HEK293T (cell line): ENCODE measurements at regions not wholly inside any gene's neighbourhood (a gene's known extent, or its start where the extent isn't known, plus 50 kb on each side); places are given as distances from the start of the nearest gene placed in this dataset.

Source experiments
- ARNT ChIP-seq: fragments of 450-650 bp; IDR thresholded peaks from 2 replicates; pipeline ENCODE4 v1.6.1; 2017; ENCODE audit warnings: mild to moderate bottlenecking
- BHLHE40 ChIP-seq: fragments of 450-650 bp; IDR thresholded peaks from 2 replicates; pipeline ENCODE4 v1.6.1; 2016; ENCODE audit warnings: mild to moderate bottlenecking, moderate library complexity, borderline replicate concordance
- CTBP1 ChIP-seq: fragments of 450-650 bp; IDR thresholded peaks from 2 replicates; pipeline ENCODE4 v1.6.1; 2016; ENCODE audit warnings: borderline replicate concordance
- ELF4 ChIP-seq: fragments of 450-650 bp; IDR thresholded peaks from 2 replicates; pipeline ENCODE4 v1.6.1; 2017; ENCODE audit warnings: antibody characterized with exemption
- FOXK2 ChIP-seq: fragments of 450-650 bp; IDR thresholded peaks from 2 replicates; pipeline ENCODE4 v1.6.1; 2016; ENCODE audit warnings: mild to moderate bottlenecking
- HDGF ChIP-seq: fragments of 450-650 bp; IDR thresholded peaks from 2 replicates; pipeline ENCODE4 v1.6.1; 2017; ENCODE audit warnings: antibody characterized with exemption, borderline replicate concordance
- L3MBTL2 ChIP-seq: fragments of 450-650 bp; conservative IDR thresholded peaks from 2 replicates; pipeline ENCODE4 v1.6.1; 2016; ENCODE audit warnings: mild to moderate bottlenecking
- NFRKB ChIP-seq: fragments of 450-650 bp; IDR thresholded peaks from 2 replicates; pipeline ENCODE4 v1.6.1; 2016; ENCODE audit warnings: mild to moderate bottlenecking, moderate library complexity
- PKNOX1 ChIP-seq: fragments of 450-650 bp; IDR thresholded peaks from 2 replicates; pipeline ENCODE4 v1.6.1; 2016
- SP1 ChIP-seq: fragments of 450-650 bp; IDR thresholded peaks from 2 replicates; pipeline ENCODE4 v1.6.1; 2017
- SUZ12 ChIP-seq: fragments of 450-650 bp; IDR thresholded peaks from 2 replicates; pipeline ENCODE4 v1.6.1; 2016; ENCODE audit warnings: mild to moderate bottlenecking
- TARDBP ChIP-seq: fragments of 450-650 bp; IDR thresholded peaks from 2 replicates; pipeline ENCODE4 v1.6.1; 2016

- TF ChIP-seq BHLHE40 (no peak), TARDBP (no peak), ELF4 (no peak), SP1 (no peak), SUZ12 (no peak), ARNT (no peak), NFRKB (no peak), HDGF (no peak), CTBP1 (no peak), PKNOX1 (no peak), FOXK2 (no peak), L3MBTL2 (no peak)
Measured at GRCh38 chr12:69119770-69120169, 119.6 kb upstream of the CPSF6 start.
